Peyer's patch (tissue), 4 donors: ENCODE measurements at regions not wholly inside any gene's neighbourhood (a gene's known extent, or its start where the extent isn't known, plus 50 kb on each side); places are given as distances from the start of the nearest gene placed in this dataset.

ENCODE experiments used
- CTCF ChIP-seq, 6 experiments: fragments of 450-650 bp in 4 of 6; fragments of 200-600 bp in 2 of 6; sonication (generic) in 1 of 6; IDR thresholded peaks; one replicate each; pipeline ENCODE4 v1.5.1; 2017 to 2019; ENCODE audit warnings: antibody characterized with exemption in 6 of 6, mild to moderate bottlenecking in 3 of 6, moderate library complexity in 1 of 6
- POLR2A ChIP-seq, 2 donors: fragments of 450-650 bp; IDR thresholded peaks; one replicate each; pipeline ENCODE4 v1.5.1; 2017; ENCODE audit warnings: antibody characterized with exemption in 2 of 2, mild to moderate bottlenecking in 2 of 2, moderate library complexity in 2 of 2

GRCh38 chrX:69289793-69290123, 124.5 kb upstream of the PJA1 start:
- TF ChIP-seq CTCF (IDR thresholded peaks at IDR 0.05): no peak
- no peak for TF ChIP-seq POLR2A (IDR thresholded peaks at IDR 0.05)
